ENCODE measurements at regions not wholly inside any gene's neighbourhood (a gene's known extent, or its start where the extent isn't known, plus 50 kb on each side); places are given as distances from the start of the nearest gene placed in this dataset.

- no peak for DNase-seq (ENCODE audit: low spot score in 2 of 2)
- no peak overlapping the region for H3K27ac ChIP-seq
- H3K4me1 ChIP-seq = no peaks in the 10 kb centered on the region
- no peaks in the 10 kb centered on the region for H3K27me3 ChIP-seq
- no peaks in the 10 kb centered on the region for H3K9me3 ChIP-seq
- intact Hi-C loops (cut with DNase I; ENCODE audit: low total_unique reads) = no loop called here
- H3K4me3 ChIP-seq = no peak overlapping the region
- no peaks in the 10 kb centered on the region for H3K36me3 ChIP-seq
- TF ChIP-seq POLR2AphosphoS5 (IDR thresholded peaks at IDR 0.05) (no peak), CTCF (IDR thresholded peaks at IDR 0.05) (peak in 1 of 3 donors; percentile 21)
These were observed 243.8 kb upstream of the JADE1 start for GRCh38 chr4:128565565-128566186.

- DNase-seq (ENCODE audit: low spot score in 2 of 2) = no peak
These were observed 244.4 kb upstream of the JADE1 start for GRCh38 chr4:128565054-128565453.

GRCh38 chr4:128564081-128564630, 245.3 kb upstream of the JADE1 start:
- H3K27ac ChIP-seq = no peak overlapping the region
- no peaks in the 10 kb centered on the region for H3K36me3 ChIP-seq
- H3K27me3 ChIP-seq = no peaks in the 10 kb centered on the region
- no peak for DNase-seq (ENCODE audit: low spot score in 2 of 2)
- intact Hi-C loops (cut with DNase I; ENCODE audit: low total_unique reads) = no loop called here
- no peak for TF ChIP-seq POLR2AphosphoS5 (IDR thresholded peaks at IDR 0.05)
- no peak for TF ChIP-seq CTCF (IDR thresholded peaks at IDR 0.05)
- TF ChIP-seq POLR2A (IDR thresholded peaks at IDR 0.05) = no peak
- no peaks in the 10 kb centered on the region for H3K9me3 ChIP-seq
- H3K4me1 ChIP-seq = no peaks in the 10 kb centered on the region
- no peak overlapping the region for H3K4me3 ChIP-seq

More at GRCh38 chr4:128565054-128565453, 244.4 kb upstream of the JADE1 start:
- Histone ChIP-seq H3K27ac (no peak overlapping the region), H3K9me3 (no peaks in the 10 kb centered on the region), H3K4me3 (no peak overlapping the region), H3K36me3 (no peaks in the 10 kb centered on the region), H3K27me3 (no peaks in the 10 kb centered on the region), H3K4me1 (no peaks in the 10 kb centered on the region)
- intact Hi-C loops (cut with DNase I; ENCODE audit: low total_unique reads) = no loop called here
- TF ChIP-seq POLR2A (IDR thresholded peaks at IDR 0.05) (no peak), CTCF (IDR thresholded peaks at IDR 0.05) (no peak), POLR2AphosphoS5 (IDR thresholded peaks at IDR 0.05) (no peak)

- no peaks in the 10 kb centered on the region for H3K36me3 ChIP-seq
- H3K27me3 ChIP-seq = no peaks in the 10 kb centered on the region
- DNase-seq (ENCODE audit: low spot score in 2 of 2) = no peak
- H3K9me3 ChIP-seq = no peaks in the 10 kb centered on the region
- intact Hi-C loops (cut with DNase I; ENCODE audit: low total_unique reads) = no loop called here
- H3K4me3 ChIP-seq = no peak overlapping the region
- H3K4me1 ChIP-seq = no peaks in the 10 kb centered on the region
- no peak for TF ChIP-seq POLR2AphosphoS5 (IDR thresholded peaks at IDR 0.05)
- H3K27ac ChIP-seq = no peak overlapping the region
These were observed 248.6 kb upstream of the JADE1 start for GRCh38 chr4:128560754-128561495.

GRCh38 chr4:128558896-128559679, 250.4 kb upstream of the JADE1 start:
- intact Hi-C loops (cut with DNase I; ENCODE audit: low total_unique reads) = no loop called here
- Histone ChIP-seq H3K4me1 (no peaks in the 10 kb centered on the region), H3K27ac (peak overlapping the region; percentile 48 to 75), H3K9me3 (no peaks in the 10 kb centered on the region), H3K27me3 (no peaks in the 10 kb centered on the region), H3K36me3 (no peaks in the 10 kb centered on the region), H3K4me3 (no peak overlapping the region)
- no peak for TF ChIP-seq POLR2AphosphoS5 (IDR thresholded peaks at IDR 0.05)
- no peak for TF ChIP-seq POLR2A (IDR thresholded peaks at IDR 0.05)
- no peak for TF ChIP-seq CTCF (IDR thresholded peaks at IDR 0.05)
- peak in 1 of 2 donors; percentile 26 for DNase-seq (ENCODE audit: low spot score in 2 of 2)

Measured in breast epithelium (tissue), 4 donors.